AG09309 (cell line): ENCODE measurements at regions not wholly inside any gene's neighbourhood (a gene's known extent, or its start where the extent isn't known, plus 50 kb on each side); places are given as distances from the start of the nearest gene placed in this dataset.
A peak's percentile ranks its signal among the peaks of the same experiment; 100 is the strongest.

ENCODE experiments used
- DNase-seq: peaks from one replicate; pipeline ENCODE4 v3.0.0-alpha.2; 2010; ENCODE audit warnings: low read depth
- H3K4me3 ChIP-seq: 2 replicates; pipeline ENCODE4 v1.5.1; 2011; ENCODE audit warnings: mild to moderate bottlenecking, low read depth, low read length, moderate library complexity; ENCODE audit not compliant: control insufficient read depth
- TF ChIP-seq, protein P1 (sequence below): IDR thresholded peaks from 2 replicates; pipeline ENCODE4 v1.5.1; 2011; ENCODE audit warnings: mild to moderate bottlenecking, low read depth, low read length, inconsistent platforms; ENCODE audit not compliant: insufficient read depth, control insufficient read depth; ENCODE audit errors: missing control alignments

DNA sequence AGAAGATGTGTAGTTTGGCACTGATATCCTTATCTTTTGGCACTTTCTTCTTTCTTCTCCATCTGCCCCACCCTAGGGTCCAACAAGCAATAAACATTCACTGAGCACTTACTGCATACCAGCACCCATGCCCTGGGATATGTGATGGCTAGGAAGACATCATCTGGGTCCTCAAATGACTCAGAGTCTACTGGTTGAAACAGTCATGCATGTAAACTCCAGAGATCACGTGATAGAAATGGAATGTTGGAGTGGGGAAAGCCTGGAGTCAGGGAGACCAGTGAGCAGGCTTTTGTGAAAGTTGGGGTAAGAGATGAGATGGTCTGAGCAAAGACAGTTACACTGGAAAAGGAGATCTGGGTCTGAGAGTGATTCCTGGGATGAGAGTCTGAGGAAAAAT lies 724.9 kb upstream of the TENM4 start:
- no peak for DNase-seq
- H3K4me3 ChIP-seq, result no peak overlapping the region
- TF ChIP-seq, protein P1, sequence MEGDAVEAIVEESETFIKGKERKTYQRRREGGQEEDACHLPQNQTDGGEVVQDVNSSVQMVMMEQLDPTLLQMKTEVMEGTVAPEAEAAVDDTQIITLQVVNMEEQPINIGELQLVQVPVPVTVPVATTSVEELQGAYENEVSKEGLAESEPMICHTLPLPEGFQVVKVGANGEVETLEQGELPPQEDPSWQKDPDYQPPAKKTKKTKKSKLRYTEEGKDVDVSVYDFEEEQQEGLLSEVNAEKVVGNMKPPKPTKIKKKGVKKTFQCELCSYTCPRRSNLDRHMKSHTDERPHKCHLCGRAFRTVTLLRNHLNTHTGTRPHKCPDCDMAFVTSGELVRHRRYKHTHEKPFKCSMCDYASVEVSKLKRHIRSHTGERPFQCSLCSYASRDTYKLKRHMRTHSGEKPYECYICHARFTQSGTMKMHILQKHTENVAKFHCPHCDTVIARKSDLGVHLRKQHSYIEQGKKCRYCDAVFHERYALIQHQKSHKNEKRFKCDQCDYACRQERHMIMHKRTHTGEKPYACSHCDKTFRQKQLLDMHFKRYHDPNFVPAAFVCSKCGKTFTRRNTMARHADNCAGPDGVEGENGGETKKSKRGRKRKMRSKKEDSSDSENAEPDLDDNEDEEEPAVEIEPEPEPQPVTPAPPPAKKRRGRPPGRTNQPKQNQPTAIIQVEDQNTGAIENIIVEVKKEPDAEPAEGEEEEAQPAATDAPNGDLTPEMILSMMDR, result no peak

DNA sequence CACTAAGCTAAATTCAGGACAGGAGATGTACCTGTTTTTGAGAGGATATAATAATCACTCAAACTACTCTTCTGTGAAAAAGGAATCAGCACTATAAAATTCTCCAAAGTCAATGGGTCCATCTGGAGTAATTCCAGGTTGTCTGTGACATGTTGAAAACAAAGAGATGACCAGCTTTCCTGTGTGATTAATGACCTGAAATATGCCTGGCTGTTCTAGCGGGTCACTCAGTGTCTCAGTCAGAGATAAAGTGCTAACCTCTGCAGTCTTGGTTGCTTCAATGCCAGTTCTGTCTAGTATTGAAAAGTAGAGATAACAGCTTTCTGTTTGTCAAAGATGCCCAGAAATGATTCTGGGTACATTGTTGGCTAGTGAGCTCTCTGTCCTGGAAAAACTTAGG lies 722.6 kb upstream of the TENM4 start:
- H3K4me3 ChIP-seq, result no peak overlapping the region
- TF ChIP-seq, protein P1, result no peak
- DNase-seq, result no peak

DNA sequence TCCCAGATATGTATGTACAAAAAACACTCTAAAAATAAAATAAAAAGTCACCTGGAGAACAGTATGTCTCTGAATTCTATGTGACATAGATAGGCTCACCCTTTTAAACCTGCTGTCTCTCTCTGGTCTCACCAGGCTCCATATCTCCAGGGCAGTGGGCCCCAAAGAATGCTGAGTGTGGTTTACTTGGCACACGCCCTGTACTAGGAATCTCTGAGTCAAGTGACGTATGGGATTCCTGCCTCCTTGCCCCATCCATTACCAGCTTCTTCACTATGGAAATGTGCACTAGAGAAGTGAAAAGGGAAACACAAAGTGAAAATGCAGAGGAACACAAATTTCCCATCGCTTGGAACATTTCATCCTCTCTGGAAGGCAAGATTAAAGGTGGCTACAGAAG lies 722.2 kb upstream of the TENM4 start:
- no peak for DNase-seq
- H3K4me3 ChIP-seq, result no peak overlapping the region
- TF ChIP-seq, protein P1, result no peak

DNA sequence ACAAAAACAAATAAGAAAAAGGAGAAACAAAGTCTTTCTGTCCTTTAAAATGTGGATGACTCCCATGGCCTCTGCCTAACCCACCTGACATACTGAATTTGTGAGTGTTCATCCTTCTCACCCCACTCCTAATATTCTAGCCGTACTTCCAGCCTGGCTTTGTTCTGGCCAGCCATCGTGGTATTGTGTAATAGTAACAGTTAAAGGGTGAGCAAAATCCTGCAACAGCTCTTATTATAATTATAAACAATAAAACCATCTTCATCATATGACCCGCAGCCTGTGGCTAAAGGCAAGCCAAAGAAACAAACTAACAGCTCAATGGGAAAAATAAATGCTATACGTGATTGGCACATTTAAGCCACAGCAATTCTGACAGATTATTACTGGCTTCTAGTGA lies 721.6 kb upstream of the TENM4 start:
- TF ChIP-seq, protein P1, result no peak
- no peak overlapping the region for H3K4me3 ChIP-seq
- DNase-seq, result no peak

DNA sequence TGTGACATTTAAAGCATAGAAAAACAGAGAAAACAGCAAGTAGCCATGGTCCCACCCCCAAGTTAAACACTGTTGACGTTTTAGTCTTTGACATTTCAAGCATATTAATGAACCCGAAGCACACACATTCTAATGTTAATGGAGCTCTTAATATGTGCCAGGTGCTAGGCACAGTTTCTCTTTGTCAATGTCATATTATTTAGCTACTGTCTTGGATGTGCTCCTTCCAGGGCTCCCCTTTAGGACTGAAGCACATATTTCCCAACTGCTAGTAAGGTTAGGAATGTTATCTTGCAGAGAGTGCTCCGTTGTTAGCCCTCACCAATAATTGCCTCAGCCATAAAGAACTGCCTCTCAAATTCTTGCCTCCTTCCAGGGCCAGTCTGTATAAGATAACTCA lies 716.6 kb upstream of the TENM4 start:
- no peak for DNase-seq
- TF ChIP-seq, protein P1, result no peak
- no peak overlapping the region for H3K4me3 ChIP-seq

DNA sequence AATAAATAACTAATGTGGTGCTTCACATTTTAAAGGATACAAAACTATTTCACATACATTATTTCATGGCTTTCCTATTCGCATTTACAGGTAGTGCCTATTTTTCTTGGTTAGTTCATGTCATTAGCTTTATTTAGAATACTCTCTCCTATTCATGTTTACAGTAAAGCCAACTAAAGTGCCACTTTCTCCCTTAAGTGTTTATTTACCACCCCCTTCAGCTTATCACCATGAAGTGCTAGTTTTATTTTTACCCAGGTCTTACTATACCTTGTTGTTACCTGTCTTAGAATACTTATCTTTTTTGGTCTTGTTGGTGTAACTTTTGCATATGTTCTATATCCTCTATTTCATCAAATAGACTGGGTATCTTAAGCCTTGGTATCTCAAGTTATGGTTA lies 715.2 kb upstream of the TENM4 start:
- DNase-seq, result no peak
- TF ChIP-seq, protein P1, result no peak
- no peak overlapping the region for H3K4me3 ChIP-seq

DNA sequence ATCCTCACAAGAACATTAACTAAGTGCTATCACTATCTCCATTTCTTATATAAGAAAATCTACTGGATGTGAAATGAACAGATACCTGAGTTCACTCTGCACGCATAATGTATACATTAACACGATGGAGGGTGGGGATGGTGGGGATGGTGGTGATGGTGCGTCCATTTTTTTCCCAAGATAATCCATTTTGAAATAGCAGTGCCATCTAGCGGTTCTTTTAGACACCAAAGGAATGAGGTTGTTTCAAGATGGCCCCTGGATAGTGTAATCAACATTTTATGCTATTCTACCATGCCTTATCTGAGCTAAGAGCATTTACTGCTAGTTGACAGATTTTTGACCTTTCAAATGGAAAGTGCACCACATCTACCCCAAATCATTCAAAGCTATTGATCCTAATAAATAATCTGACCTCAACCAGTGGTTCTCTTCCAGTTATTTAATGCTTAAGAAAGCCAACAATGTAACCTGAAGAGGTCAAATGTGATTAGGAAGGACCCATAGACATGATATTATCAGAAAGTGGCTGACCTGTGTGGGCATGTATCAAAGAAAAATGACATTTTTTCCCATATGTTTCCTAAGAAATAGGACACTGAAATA lies 714.7 kb upstream of the TENM4 start:
- no peak overlapping the region for H3K4me3 ChIP-seq
- no peak for DNase-seq
- TF ChIP-seq, protein P1, result peak; percentile 72
